ENCODE measurements at regions not wholly inside any gene's neighbourhood (a gene's known extent, or its start where the extent isn't known, plus 50 kb on each side); places are given as distances from the start of the nearest gene placed in this dataset.

- TF ChIP-seq ZNF514 (tag by site-specific recombination; IDR thresholded peaks at IDR 0.05) (no peak), ZNF416 (tag by site-specific recombination; IDR thresholded peaks at IDR 0.05) (no peak), ZNF394 (tag by site-specific recombination; IDR thresholded peaks at IDR 0.05; ENCODE audit: borderline replicate concordance) (no peak)
Measured at GRCh38 chr11:103651341-103651998, 385.0 kb upstream of the DDI1 start (continued).

- H3K4me1 ChIP-seq (ENCODE audit: control insufficient read depth, insufficient read depth, low read length), result no peaks in the 10 kb centered on the region
- no peaks in the 10 kb centered on the region for H3K36me3 ChIP-seq (ENCODE audit: control insufficient read depth in 2 of 2, insufficient read depth in 1 of 2, low read length in 2 of 2)
- no peak overlapping the region for H3K27ac ChIP-seq (ENCODE audit: extremely low read depth, low read depth, low read length)
- H3K9me3 ChIP-seq (ENCODE audit: control insufficient read depth, insufficient read depth, low read depth, low read length), result no peaks in the 10 kb centered on the region
- CTCF ChIA-PET, result no interaction called here
- no peak overlapping the region for H3K4me3 ChIP-seq (ENCODE audit: low read depth, low read length)
- POLR2A ChIA-PET, result interaction anchor here (1.0 kb wide), 1 partner anchor 19 kb away, joined by 3 read pairs; no protein-coding TSS in a partner anchor
- peak; percentile 52; the same call in 1 of the 2 replicates for TF ChIP-seq FEZF1 (tag by site-specific recombination; IDR thresholded peaks at IDR 0.05)
- peak; percentile 57 for TF ChIP-seq PRDM6 (tag by site-specific recombination; IDR thresholded peaks at IDR 0.05)
- TF ChIP-seq ZBTB20 (tag by site-specific recombination; IDR thresholded peaks at IDR 0.05), result peak; percentile 68
- no peak for TF ChIP-seq ZNF529 (tag by site-specific recombination; IDR thresholded peaks at IDR 0.05; ENCODE audit: insufficient replicate concordance)
- peak; percentile 68 for TF ChIP-seq SETDB1 (IDR thresholded peaks at IDR 0.05; ENCODE audit: insufficient read length, low read length)
- TF ChIP-seq ZNF629 (tag by site-specific recombination; IDR thresholded peaks at IDR 0.05), result 0 out of 2 replicates have a peak, but pooled peaks have one; percentile 17
- TF ChIP-seq SP7 (tag by site-specific recombination; IDR thresholded peaks at IDR 0.05), result peak; percentile 84
- TF ChIP-seq ZNF148 (tag by site-specific recombination; IDR thresholded peaks at IDR 0.05; ENCODE audit: borderline replicate concordance), result no peak
- TF ChIP-seq ZNF366 (tag by site-specific recombination; conservative IDR thresholded peaks at IDR 0.05), result 0 out of 2 replicates have a peak, but pooled peaks have one; percentile 18
- peak; percentile 81 for TF ChIP-seq ZNF362 (tag by site-specific recombination; IDR thresholded peaks at IDR 0.05)
- no peak for TF ChIP-seq ZNF549 (tag by site-specific recombination; IDR thresholded peaks at IDR 0.05)
- 0 out of 2 replicates have a peak, but pooled peaks have one; percentile 33 for TF ChIP-seq ZNF518A (tag by site-specific recombination; conservative IDR thresholded peaks at IDR 0.05; ENCODE audit: low read depth)
- TF ChIP-seq ZSCAN18 (tag by site-specific recombination; IDR thresholded peaks at IDR 0.05), result no peak
- peak; percentile 35; the same call in 1 of the 2 replicates for TF ChIP-seq PRDM10 (tag by site-specific recombination; IDR thresholded peaks at IDR 0.05)
- no peak for TF ChIP-seq ZNF843 (tag by site-specific recombination; IDR thresholded peaks at IDR 0.05)
- no peak for TF ChIP-seq ZNF221 (tag by site-specific recombination; IDR thresholded peaks at IDR 0.05; ENCODE audit: borderline replicate concordance)
Measured at GRCh38 chr11:103652013-103652412, 384.4 kb upstream of the DDI1 start.

All from HEK293 (cell line).